Ectodermal cell (in vitro differentiated cells): ENCODE measurements at regions not wholly inside any gene's neighbourhood (a gene's known extent, or its start where the extent isn't known, plus 50 kb on each side); places are given as distances from the start of the nearest gene placed in this dataset.

Experiments
- H3K27ac ChIP-seq: 2 replicates; pipeline ENCODE4 v1.7.0; 2013; ENCODE audit warnings: mild to moderate bottlenecking, low read depth, low read length; ENCODE audit not compliant: insufficient read depth, poor library complexity, severe bottlenecking
- H3K27me3 ChIP-seq: 2 replicates; pipeline ENCODE4 v1.7.0; 2013; ENCODE audit warnings: mild to moderate bottlenecking, low read length; ENCODE audit not compliant: insufficient read depth, control insufficient read depth, poor library complexity, severe bottlenecking
- H3K36me3 ChIP-seq: one replicate; pipeline ENCODE4 v1.7.0; 2013; ENCODE audit warnings: low read length; ENCODE audit not compliant: control insufficient read depth, insufficient read depth
- H3K4me1 ChIP-seq: one replicate; pipeline ENCODE4 v1.7.0; 2013; ENCODE audit warnings: low read length; ENCODE audit not compliant: control insufficient read depth, insufficient read depth
- H3K4me3 ChIP-seq: 2 replicates; pipeline ENCODE4 v1.7.0; 2013; ENCODE audit warnings: low read depth, low read length, control low read depth; ENCODE audit not compliant: insufficient read depth
- H3K9me3 ChIP-seq: 2 replicates; pipeline ENCODE4 v1.7.0; 2013; ENCODE audit warnings: mild to moderate bottlenecking, low read length, moderate library complexity; ENCODE audit not compliant: control insufficient read depth
- WGBS, 2 experiments: methylation state at CpG; one replicate each; pipeline ENCODE4 v1.1.7; 2013; ENCODE audit warnings: missing lambda C conversion rate in 2 of 2; 5-methylcytosine and 5-hydroxymethylcytosine counted together

DNA sequence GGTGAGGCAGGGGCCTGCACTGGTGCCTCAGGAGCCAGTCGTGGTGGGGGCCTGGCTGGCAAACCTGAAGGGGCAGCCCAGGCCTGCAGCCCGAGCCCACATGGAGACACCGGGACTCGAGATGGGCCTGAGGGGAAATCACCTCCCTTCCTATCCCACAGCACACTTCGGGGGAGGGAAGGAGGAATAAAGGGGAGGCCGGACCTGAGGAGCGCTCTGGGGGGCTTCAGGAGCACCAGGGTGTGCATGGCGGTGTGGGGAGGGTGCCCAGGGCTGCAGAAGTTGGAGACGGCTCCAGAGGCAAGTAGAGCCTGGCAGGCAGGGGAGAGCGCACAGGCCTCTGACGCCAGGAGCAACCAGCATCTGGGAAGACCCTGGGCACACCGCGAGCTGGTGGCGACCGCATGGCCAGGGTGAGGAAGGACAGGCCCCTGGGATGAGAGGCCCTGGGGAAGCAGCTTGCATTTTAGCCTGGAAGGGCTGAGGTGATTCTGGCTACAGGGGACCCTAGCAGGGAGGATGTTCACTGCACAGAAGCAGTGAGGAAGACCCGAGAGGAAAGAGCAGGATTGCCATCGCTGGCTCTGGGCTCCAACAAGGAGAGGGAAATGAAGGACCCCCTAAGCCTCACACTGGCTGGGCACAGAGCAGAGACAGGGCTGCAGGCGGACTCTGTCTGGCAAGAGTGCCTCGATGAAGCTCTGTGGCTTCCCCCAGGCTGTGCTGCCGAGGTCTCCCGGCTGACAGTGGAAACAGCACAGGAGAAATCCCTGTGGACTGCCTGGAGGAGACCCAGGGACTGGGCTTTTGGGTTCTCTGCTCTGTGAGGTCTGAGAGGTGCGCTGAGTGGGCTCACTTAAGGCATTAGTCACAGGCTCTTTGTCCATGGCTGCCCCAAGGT is 457.7 kb downstream of the BRD1 start:
- no peaks in the 10 kb centered on the region for H3K27me3 ChIP-seq

DNA sequence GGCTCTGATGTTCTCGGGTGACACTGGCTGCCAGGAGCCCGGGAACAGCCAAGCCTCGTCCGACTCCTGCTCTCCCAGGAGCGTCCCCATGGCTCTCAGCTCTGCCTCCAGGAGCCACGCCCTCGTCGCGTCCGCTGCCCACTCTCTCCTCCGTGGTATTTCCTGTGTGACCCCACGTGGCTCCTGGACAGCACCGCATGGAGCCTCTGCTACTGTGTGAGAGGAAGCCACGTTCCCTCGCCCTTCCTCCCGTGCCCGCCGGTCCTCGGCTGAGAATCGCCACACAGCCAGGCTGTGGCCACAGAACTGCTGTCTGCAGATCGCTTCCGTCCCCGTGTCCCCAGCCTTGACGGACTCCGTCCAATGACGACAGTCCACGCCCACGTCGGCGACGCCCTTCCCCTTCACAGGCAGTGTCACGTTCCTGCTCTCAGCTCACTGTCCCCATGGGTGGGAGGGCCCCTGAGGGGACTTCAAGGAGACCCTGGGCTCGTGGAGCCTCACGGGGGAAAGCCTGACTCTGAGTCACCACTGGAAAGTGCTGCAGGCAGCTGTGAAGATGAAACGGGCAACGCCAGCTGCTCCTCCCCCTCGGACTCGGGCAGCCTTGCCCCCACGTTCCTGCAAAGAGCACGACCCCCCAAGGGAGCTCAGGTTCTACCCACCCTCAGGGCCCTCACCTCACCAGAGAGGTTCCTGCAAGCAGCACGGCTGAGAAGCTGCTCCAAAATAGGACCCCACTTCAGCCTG is 458.5 kb downstream of the BRD1 start:
- 83% methylated on average over 41 of the region's 41 CpGs for WGBS, 2 experiments
- Histone ChIP-seq H3K27ac (no peak overlapping the region), H3K4me1 (no peaks in the 10 kb centered on the region), H3K9me3 (no peaks in the 10 kb centered on the region), H3K36me3 (no peaks in the 10 kb centered on the region), H3K27me3 (no peaks in the 10 kb centered on the region), H3K4me3 (no peak overlapping the region)

More for the DNA sequence above, 457.7 kb downstream of the BRD1 start:
- H3K36me3 ChIP-seq, result no peaks in the 10 kb centered on the region
- no peaks in the 10 kb centered on the region for H3K4me1 ChIP-seq
- H3K27ac ChIP-seq, result no peak overlapping the region
- 89 to 91% methylated on average over 22 of the region's 22 CpGs for WGBS, 2 experiments
- no peak overlapping the region for H3K4me3 ChIP-seq
- no peaks in the 10 kb centered on the region for H3K9me3 ChIP-seq

DNA sequence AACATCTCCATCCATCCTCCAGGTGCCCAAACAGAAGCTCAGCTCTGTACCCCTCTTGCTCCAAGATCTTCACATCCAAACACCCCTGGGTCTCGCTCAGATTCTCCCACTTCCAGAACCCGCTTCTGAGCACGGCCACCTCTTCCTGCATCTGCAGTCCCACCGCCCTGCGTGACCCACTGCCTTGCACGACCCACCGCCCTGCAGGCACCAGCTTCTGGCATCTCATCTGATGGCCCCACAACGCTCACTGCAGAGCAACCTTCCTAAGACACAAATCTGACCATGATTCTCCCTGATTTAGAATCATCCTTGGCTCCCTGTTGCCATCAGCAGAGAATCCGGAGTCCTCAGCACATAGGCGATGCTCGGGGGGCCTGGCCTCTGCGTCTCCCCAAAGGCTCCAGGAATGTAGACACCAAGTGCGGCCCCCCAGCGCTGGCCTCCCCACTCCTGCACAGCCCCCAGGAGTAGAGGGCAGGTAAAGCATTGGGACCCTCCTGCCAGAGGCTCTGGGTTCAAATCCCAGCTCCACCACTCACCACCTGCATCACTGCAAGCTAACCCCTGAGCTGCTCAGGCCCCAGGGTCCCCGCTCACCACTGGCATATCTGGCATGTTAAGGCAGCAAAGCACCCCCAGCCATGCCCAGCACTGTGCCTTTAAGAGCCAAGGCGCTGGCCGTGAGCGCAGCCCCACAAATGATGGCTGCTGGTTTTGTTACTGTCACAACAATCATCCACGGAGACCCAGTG is 459.3 kb downstream of the BRD1 start:
- Histone ChIP-seq H3K36me3 (no peaks in the 10 kb centered on the region), H3K4me3 (no peak overlapping the region), H3K9me3 (no peaks in the 10 kb centered on the region), H3K27ac (no peak overlapping the region), H3K4me1 (no peaks in the 10 kb centered on the region), H3K27me3 (no peaks in the 10 kb centered on the region)
- 90 to 91% methylated on average over 19 of the region's 19 CpGs for WGBS, 2 experiments

DNA sequence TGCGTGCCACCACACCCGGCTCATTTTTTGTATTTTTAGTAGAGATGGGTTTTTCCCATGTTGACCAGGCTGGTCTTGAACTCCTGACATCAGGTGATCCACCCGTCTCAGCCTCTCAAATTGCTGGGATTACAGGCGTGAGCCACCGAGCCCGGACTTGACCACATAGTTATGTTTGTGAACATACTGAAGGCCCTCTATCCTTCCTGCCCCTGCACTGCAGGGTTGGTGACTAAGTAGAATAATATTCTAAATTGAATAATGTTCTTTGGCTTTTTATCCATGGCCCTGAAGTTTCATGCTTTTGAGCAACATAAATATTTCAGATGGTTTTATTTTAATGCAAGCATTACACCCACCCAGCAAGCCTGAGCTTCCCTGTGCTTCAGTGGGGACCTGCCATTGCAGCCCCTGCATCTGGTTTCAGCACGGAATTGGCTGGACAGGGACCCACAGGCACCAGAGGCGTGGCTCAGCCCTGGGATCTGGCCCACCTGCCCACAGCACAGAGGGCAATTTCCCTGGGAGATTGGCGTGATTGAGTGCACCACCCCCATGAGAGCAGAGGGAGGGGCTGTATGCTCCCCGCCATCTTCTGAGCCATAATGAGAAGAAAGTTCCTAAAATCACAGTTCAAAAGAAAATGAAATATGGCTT is 460.5 kb downstream of the BRD1 start:
- no peaks in the 10 kb centered on the region for H3K9me3 ChIP-seq
- no peak overlapping the region for H3K4me3 ChIP-seq
- H3K36me3 ChIP-seq, result no peaks in the 10 kb centered on the region
- no peaks in the 10 kb centered on the region for H3K27me3 ChIP-seq
- WGBS, 2 experiments, result 77 to 85% methylated on average over 10 of the region's 10 CpGs
- no peak overlapping the region for H3K27ac ChIP-seq
- H3K4me1 ChIP-seq, result no peaks in the 10 kb centered on the region

GRCh38 chr22:49366437-49366836 is 461.2 kb downstream of the BRD1 start:
- H3K27ac ChIP-seq, result no peak overlapping the region
- H3K4me1 ChIP-seq, result no peaks in the 10 kb centered on the region
- H3K9me3 ChIP-seq, result no peaks in the 10 kb centered on the region
- H3K36me3 ChIP-seq, result no peaks in the 10 kb centered on the region
- 88 to 93% methylated on average over 9 to 11 of the region's 11 CpGs for WGBS, 2 experiments
- H3K27me3 ChIP-seq, result no peaks in the 10 kb centered on the region
- H3K4me3 ChIP-seq, result no peak overlapping the region

GRCh38 chr22:49365910-49366309 is 461.8 kb downstream of the BRD1 start:
- no peaks in the 10 kb centered on the region for H3K9me3 ChIP-seq
- H3K4me1 ChIP-seq, result no peaks in the 10 kb centered on the region
- no peaks in the 10 kb centered on the region for H3K27me3 ChIP-seq
- no peak overlapping the region for H3K27ac ChIP-seq
- WGBS, 2 experiments, result 88 to 90% methylated on average over 14 of the region's 14 CpGs
- no peak overlapping the region for H3K4me3 ChIP-seq
- no peaks in the 10 kb centered on the region for H3K36me3 ChIP-seq

GRCh38 chr22:49365191-49365837 is 462.4 kb downstream of the BRD1 start:
- H3K4me3 ChIP-seq, result no peak overlapping the region
- H3K36me3 ChIP-seq, result no peaks in the 10 kb centered on the region
- no peaks in the 10 kb centered on the region for H3K4me1 ChIP-seq
- no peak overlapping the region for H3K27ac ChIP-seq
- no peaks in the 10 kb centered on the region for H3K9me3 ChIP-seq
- H3K27me3 ChIP-seq, result no peaks in the 10 kb centered on the region
- 91% methylated on average over 15 of the region's 15 CpGs for WGBS, 2 experiments

DNA sequence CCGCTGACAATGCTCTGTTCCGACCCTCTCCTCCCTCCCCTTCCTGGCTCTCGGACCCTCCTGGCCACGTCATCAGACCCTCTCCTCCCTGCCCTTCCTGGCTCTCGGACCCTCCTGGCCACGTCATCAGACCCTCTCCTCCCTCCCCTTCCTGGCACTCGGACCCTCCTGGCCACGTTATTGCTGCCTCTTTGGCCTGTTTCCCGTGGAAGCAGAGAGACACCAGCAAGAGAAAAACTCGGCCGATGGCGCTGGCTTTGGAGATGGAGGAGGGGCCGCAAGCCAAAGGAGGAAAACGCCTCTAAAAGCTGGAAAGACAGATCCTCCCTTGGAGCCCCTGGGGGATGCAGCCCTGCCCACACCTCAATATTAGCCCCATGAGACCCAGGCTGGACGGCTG is 463.3 kb downstream of the BRD1 start:
- H3K27me3 ChIP-seq, result no peaks in the 10 kb centered on the region
- no peaks in the 10 kb centered on the region for H3K9me3 ChIP-seq
- no peaks in the 10 kb centered on the region for H3K36me3 ChIP-seq
- WGBS, 2 experiments, result 91% methylated on average over 15 of the region's 15 CpGs
- no peak overlapping the region for H3K27ac ChIP-seq
- H3K4me1 ChIP-seq, result no peaks in the 10 kb centered on the region
- H3K4me3 ChIP-seq, result no peak overlapping the region

GRCh38 chr22:49363526-49364230 is 464.0 kb downstream of the BRD1 start:
- Histone ChIP-seq H3K9me3 (no peaks in the 10 kb centered on the region), H3K27ac (no peak overlapping the region), H3K4me1 (no peaks in the 10 kb centered on the region), H3K27me3 (no peaks in the 10 kb centered on the region), H3K4me3 (no peak overlapping the region), H3K36me3 (no peaks in the 10 kb centered on the region)
- WGBS, 2 experiments, result 91 to 92% methylated on average over 27 of the region's 27 CpGs
